ENCODE measurements at regions not wholly inside any gene's neighbourhood (a gene's known extent, or its start where the extent isn't known, plus 50 kb on each side); places are given as distances from the start of the nearest gene placed in this dataset.
"Not testable (repeated sequence)": the region's sequence is repeated elsewhere in the genome, so short reads cannot be mapped to it uniquely, and the experiment has no call there.

- Mint-ChIP-seq H3K27ac (no peak overlapping the region), H3K27me3 (no peaks in the 10 kb centered on the region), H3K9me3 (peaks cover 0 to 13% of the 10 kb centered on the region in 2 donors), H3K4me1 (ENCODE audit: low read depth in 2 of 2) (no peaks in the 10 kb centered on the region), H3K36me3 (ENCODE audit: insufficient read depth) (no peaks in the 10 kb centered on the region), H3K4me3 (no peak overlapping the region)
- no peak for DNase-seq
- no peak for ATAC-seq (replicated peaks)
Observed at GRCh38 chr16:13621639-13622038, 298.3 kb upstream of the ERCC4 start.

DNA sequence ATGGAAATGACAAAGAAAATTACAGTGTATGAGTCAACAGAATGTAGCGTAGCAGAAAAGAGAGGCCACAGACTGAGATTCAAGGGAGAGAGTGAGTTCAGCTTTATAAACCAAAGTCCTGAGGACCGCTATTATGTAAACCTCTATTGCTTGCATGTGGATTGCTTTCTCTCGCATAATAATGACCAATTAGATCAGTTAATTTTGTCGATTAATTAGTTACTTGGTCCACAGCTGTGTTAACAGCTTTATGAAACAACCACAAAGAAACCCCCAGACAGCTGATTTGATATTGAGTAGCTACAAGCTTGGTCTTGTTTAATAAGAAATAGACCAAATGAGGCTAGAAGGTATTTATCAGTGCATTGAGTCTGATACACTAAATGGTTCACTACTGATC lies 291.8 kb upstream of the ERCC4 start:
- H3K9me3 Mint-ChIP-seq: peaks cover 2 to 7% of the 10 kb centered on the region in 2 donors
- no peaks in the 10 kb centered on the region for H3K4me1 Mint-ChIP-seq (ENCODE audit: low read depth in 2 of 2)
- no peak overlapping the region for H3K4me3 Mint-ChIP-seq
- DNase-seq (no peak), ATAC-seq (replicated peaks) (no peak)
- no peak overlapping the region for H3K27ac Mint-ChIP-seq
- no peaks in the 10 kb centered on the region for H3K27me3 Mint-ChIP-seq
- no peaks in the 10 kb centered on the region for H3K36me3 Mint-ChIP-seq (ENCODE audit: insufficient read depth)

- H3K4me1 Mint-ChIP-seq (ENCODE audit: low read depth in 2 of 2): no peaks in the 10 kb centered on the region
- peaks cover 0 to 2% of the 10 kb centered on the region in 2 donors for H3K9me3 Mint-ChIP-seq
- ATAC-seq (replicated peaks) (no peak), DNase-seq (no peak)
- no peaks in the 10 kb centered on the region for H3K27me3 Mint-ChIP-seq
- no peak overlapping the region for H3K27ac Mint-ChIP-seq
- H3K4me3 Mint-ChIP-seq: no peak overlapping the region
- peaks cover 2% of the 10 kb centered on the region for H3K36me3 Mint-ChIP-seq (ENCODE audit: insufficient read depth)
Observed at GRCh38 chr16:13629704-13630103, 290.2 kb upstream of the ERCC4 start.

DNA sequence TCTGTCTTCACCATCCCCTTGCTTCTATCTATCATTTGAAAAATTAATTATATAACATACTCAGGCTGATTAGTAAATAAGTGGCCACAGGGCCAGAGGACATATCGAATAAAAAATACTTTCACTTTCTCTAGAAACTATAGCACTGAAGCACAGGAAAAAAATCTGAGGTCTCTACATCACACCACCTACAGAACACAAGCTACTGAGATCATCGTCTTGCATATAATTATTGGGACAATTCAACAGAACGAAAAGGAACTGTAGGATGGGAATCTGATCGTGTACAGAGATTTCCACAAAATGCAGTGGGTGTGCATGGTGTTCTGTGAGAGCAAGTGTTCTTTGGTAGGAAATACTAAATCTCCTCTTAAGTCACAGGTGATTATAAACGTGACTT lies 289.6 kb upstream of the ERCC4 start:
- no peak overlapping the region for H3K4me3 Mint-ChIP-seq
- H3K27ac Mint-ChIP-seq: no peak overlapping the region
- peaks cover 3% of the 10 kb centered on the region for H3K36me3 Mint-ChIP-seq (ENCODE audit: insufficient read depth)
- H3K9me3 Mint-ChIP-seq: peaks cover 0 to 2% of the 10 kb centered on the region in 2 donors
- DNase-seq: no peak
- ATAC-seq (replicated peaks): no peak
- H3K27me3 Mint-ChIP-seq: no peaks in the 10 kb centered on the region
- no peaks in the 10 kb centered on the region for H3K4me1 Mint-ChIP-seq (ENCODE audit: low read depth in 2 of 2)

- no peaks in the 10 kb centered on the region for H3K27me3 Mint-ChIP-seq
- no peaks in the 10 kb centered on the region for H3K4me1 Mint-ChIP-seq (ENCODE audit: low read depth in 2 of 2)
- H3K36me3 Mint-ChIP-seq (ENCODE audit: insufficient read depth): peaks cover 3% of the 10 kb centered on the region
- no peak for ATAC-seq (replicated peaks)
- H3K4me3 Mint-ChIP-seq: no peak overlapping the region
- DNase-seq: no peak
- H3K27ac Mint-ChIP-seq: no peak overlapping the region
- H3K9me3 Mint-ChIP-seq: peaks cover 0 to 4% of the 10 kb centered on the region in 2 donors
Observed at GRCh38 chr16:13631213-13631767, 288.7 kb upstream of the ERCC4 start.

GRCh38 chr16:13631916-13632315 lies 288.0 kb upstream of the ERCC4 start:
- ATAC-seq (replicated peaks) (no peak), DNase-seq (no peak)
- Mint-ChIP-seq H3K27me3 (no peaks in the 10 kb centered on the region), H3K9me3 (peaks cover 0 to 4% of the 10 kb centered on the region in 2 donors), H3K4me3 (no peak overlapping the region), H3K36me3 (ENCODE audit: insufficient read depth) (peaks cover 3% of the 10 kb centered on the region), H3K4me1 (ENCODE audit: low read depth in 2 of 2) (no peaks in the 10 kb centered on the region), H3K27ac (no peak overlapping the region)

- not testable (repeated sequence) for H3K27ac Mint-ChIP-seq; H3K36me3 Mint-ChIP-seq (ENCODE audit: insufficient read depth); DNase-seq; H3K4me1 Mint-ChIP-seq (ENCODE audit: low read depth in 2 of 2); H3K4me3 Mint-ChIP-seq; ATAC-seq (replicated peaks); H3K9me3 Mint-ChIP-seq; H3K27me3 Mint-ChIP-seq
Observed at GRCh38 chr16:13632504-13632903, 287.4 kb upstream of the ERCC4 start.

DNA sequence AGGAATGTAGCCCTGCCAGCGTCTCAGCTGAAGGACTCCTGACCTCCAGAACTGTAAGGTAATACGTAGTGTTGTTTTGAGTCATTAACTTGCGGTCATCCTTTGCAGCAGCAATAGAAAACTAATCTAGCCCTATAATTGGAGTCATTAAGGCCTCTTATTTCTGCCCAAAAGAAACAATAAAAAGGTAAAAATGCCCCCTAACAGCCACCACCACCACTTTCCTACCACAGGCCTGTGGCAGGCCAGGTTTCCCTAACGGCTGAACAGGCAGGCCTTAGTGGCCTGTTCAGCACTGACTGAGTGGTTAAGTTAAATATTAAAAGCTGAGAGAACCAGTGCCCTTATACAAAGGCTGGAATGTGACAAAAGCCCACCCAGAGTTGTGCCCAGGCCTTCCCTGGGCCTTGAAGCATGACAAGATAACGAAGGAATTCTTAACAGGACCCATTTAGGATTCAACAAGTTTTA lies 286.5 kb upstream of the ERCC4 start:
- no peaks in the 10 kb centered on the region for H3K27me3 Mint-ChIP-seq
- H3K36me3 Mint-ChIP-seq (ENCODE audit: insufficient read depth): peaks cover 3% of the 10 kb centered on the region
- DNase-seq (no peak), ATAC-seq (replicated peaks) (no peak)
- H3K9me3 Mint-ChIP-seq: peaks cover 0 to 6% of the 10 kb centered on the region in 2 donors
- H3K27ac Mint-ChIP-seq: no peak overlapping the region
- H3K4me1 Mint-ChIP-seq (ENCODE audit: low read depth in 2 of 2): no peaks in the 10 kb centered on the region
- no peak overlapping the region for H3K4me3 Mint-ChIP-seq

GRCh38 chr16:13634253-13634652 lies 285.7 kb upstream of the ERCC4 start:
- DNase-seq: no peak
- Mint-ChIP-seq H3K27me3 (no peaks in the 10 kb centered on the region), H3K27ac (no peak overlapping the region), H3K36me3 (ENCODE audit: insufficient read depth) (peaks cover 3% of the 10 kb centered on the region), H3K9me3 (peaks cover 0 to 6% of the 10 kb centered on the region in 2 donors), H3K4me1 (ENCODE audit: low read depth in 2 of 2) (no peaks in the 10 kb centered on the region), H3K4me3 (no peak overlapping the region)
- ATAC-seq (replicated peaks): no peak

DNA sequence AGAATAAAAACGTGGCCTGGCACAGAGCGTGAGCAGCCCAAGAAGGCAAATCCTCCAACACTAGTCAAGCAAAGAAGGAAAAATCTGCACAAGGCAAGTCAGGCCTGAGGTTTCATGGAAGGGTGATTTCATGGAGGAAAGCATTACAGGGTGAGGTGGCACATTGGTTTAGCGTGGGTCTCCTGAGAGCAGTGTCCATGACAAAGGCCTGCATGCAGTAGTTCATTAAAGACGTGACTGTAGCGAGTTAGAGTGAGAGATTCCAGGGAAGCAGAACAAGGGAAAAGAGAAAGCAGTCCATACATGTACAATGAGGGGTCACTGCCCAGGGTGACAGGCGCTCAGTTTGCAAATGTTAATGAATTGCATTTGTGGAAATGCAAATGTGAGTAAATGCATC lies 285.0 kb upstream of the ERCC4 start:
- peaks cover 3% of the 10 kb centered on the region for H3K36me3 Mint-ChIP-seq (ENCODE audit: insufficient read depth)
- no peaks in the 10 kb centered on the region for H3K4me1 Mint-ChIP-seq (ENCODE audit: low read depth in 2 of 2)
- peaks cover 0 to 6% of the 10 kb centered on the region in 2 donors for H3K9me3 Mint-ChIP-seq
- DNase-seq (no peak), ATAC-seq (replicated peaks) (no peak)
- H3K27ac Mint-ChIP-seq: no peak overlapping the region
- no peak overlapping the region for H3K4me3 Mint-ChIP-seq
- H3K27me3 Mint-ChIP-seq: no peaks in the 10 kb centered on the region

DNA sequence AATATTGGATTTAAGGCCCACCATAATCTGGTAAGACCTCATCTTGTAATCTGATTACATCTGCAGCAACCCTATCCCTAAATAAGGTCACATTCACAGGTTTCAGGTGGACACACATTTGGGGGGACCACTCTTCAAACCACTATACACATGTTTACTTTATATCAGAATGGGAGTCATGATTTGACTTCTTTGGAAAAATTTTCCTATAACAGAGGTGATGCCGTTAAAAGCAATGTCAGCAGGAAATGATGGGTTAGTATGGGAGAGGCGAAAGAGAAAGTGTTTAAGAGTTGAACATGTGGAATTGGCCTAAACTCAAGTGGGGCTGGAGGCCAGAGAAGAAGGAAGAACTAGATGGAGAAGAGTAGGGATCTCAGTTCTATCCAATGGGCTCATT lies 281.7 kb upstream of the ERCC4 start:
- H3K36me3 Mint-ChIP-seq (ENCODE audit: insufficient read depth): peaks cover 3% of the 10 kb centered on the region
- ATAC-seq (replicated peaks): no peak

DNA sequence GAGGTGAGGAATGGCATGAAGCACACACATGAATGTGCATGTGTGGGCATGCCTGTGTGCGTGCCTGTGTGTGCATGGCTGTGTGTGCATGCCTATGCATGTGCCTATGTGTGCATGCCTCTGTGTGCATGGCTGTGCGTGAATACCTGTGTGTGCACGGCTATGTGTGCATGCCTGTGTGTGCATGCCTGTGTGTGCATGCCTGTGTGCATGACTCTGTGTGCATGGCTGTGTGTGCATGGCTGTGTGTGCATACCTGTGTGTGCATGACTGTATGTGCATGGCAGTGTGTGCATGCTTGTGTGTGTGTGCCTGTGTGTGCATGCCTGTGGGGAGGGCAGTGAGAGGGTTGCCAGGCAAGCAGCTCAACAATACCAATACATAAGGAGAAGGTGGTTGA lies 276.5 kb upstream of the ERCC4 start:
- no peak for ATAC-seq (replicated peaks)
- H3K4me3 Mint-ChIP-seq: no peak overlapping the region

More for the DNA sequence above, 281.7 kb upstream of the ERCC4 start:
- Mint-ChIP-seq H3K27ac (no peak overlapping the region), H3K4me1 (ENCODE audit: low read depth in 2 of 2) (no peaks in the 10 kb centered on the region), H3K4me3 (no peak overlapping the region), H3K27me3 (no peaks in the 10 kb centered on the region), H3K9me3 (peaks cover 4 to 7% of the 10 kb centered on the region in 2 donors)
- no peak for DNase-seq

GRCh38 chr16:13645601-13646245 lies 274.2 kb upstream of the ERCC4 start:
- Mint-ChIP-seq H3K4me3 (no peak overlapping the region), H3K36me3 (ENCODE audit: insufficient read depth) (no peaks in the 10 kb centered on the region), H3K4me1 (ENCODE audit: low read depth in 2 of 2) (no peaks in the 10 kb centered on the region), H3K9me3 (peaks cover 4 to 25% of the 10 kb centered on the region in 2 donors), H3K27me3 (no peaks in the 10 kb centered on the region), H3K27ac (no peak overlapping the region)
- DNase-seq: no peak
- no peak for ATAC-seq (replicated peaks)

More for the DNA sequence above, 276.5 kb upstream of the ERCC4 start:
- no peaks in the 10 kb centered on the region for H3K36me3 Mint-ChIP-seq (ENCODE audit: insufficient read depth)
- no peak overlapping the region for H3K27ac Mint-ChIP-seq
- H3K9me3 Mint-ChIP-seq: peaks cover 4 to 25% of the 10 kb centered on the region in 2 donors
- no peak for DNase-seq
- no peaks in the 10 kb centered on the region for H3K4me1 Mint-ChIP-seq (ENCODE audit: low read depth in 2 of 2)
- no peaks in the 10 kb centered on the region for H3K27me3 Mint-ChIP-seq

DNA sequence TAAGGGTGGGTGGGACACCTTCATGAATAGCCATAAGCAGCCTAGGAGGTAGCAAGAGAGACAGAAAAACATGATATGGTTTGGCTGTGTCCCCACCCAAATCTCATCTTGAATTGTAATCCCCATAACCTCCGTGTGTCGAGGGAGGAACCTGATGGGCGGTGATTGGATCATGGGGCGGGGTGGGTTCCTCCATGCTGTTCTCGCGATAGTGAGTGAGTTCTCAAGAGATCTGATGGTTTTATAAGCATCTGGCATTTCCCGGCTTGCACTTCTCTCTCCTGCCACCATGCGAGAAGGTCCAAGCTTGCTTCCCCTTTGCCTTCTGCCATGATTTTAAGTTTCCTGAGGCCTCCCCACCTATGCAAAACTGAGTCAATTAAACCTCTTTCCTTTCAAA lies 259.1 kb upstream of the ERCC4 start:
- H3K27me3 Mint-ChIP-seq: no peaks in the 10 kb centered on the region
- no peak overlapping the region for H3K4me3 Mint-ChIP-seq
- ATAC-seq (replicated peaks) (no peak), DNase-seq (no peak)
- H3K9me3 Mint-ChIP-seq: peaks cover 0 to 3% of the 10 kb centered on the region in 2 donors
- H3K4me1 Mint-ChIP-seq (ENCODE audit: low read depth in 2 of 2): no peaks in the 10 kb centered on the region
- H3K36me3 Mint-ChIP-seq (ENCODE audit: insufficient read depth): no peaks in the 10 kb centered on the region
- no peak overlapping the region for H3K27ac Mint-ChIP-seq

Data from effector memory CD8-positive, alpha-beta T cell (primary cell).